IMR-90 (cell line): ENCODE measurements at regions not wholly inside any gene's neighbourhood (a gene's known extent, or its start where the extent isn't known, plus 50 kb on each side); places are given as distances from the start of the nearest gene placed in this dataset.

ENCODE experiments used
- ATAC-seq: fragments of 200-7000 bp; cut with Tn5 transposase; 2 replicates; pipeline ENCODE4 v1.9.1; 2020; ENCODE audit warnings: low read depth, mild to moderate bottlenecking, moderate library complexity
- BruUV-seq: library from RNA; stranded (reverse); fragments of 400-500 nt; replicated peaks from 2 replicates; lab custom pipeline; 2021; lab: Mats Ljungman, UMichigan
- CTCF ChIA-PET: fragments of 300-600 bp; formaldehyde crosslinking; extraction: SDS; loops from one replicate; lab custom pipeline; 2021; ENCODE audit warnings: antibody characterized with exemption; lab: Yijun Ruan, JAX
- POLR2A ChIA-PET: fragments of 300-600 bp; sonication (Branson Sonifier 250); formaldehyde crosslinking; loops from one replicate; lab custom pipeline; 2022; ENCODE audit warnings: antibody characterized with exemption; ENCODE audit not compliant: unreplicated experiment; lab: Charles Lee
- DNase-seq: peaks from one replicate; pipeline ENCODE4 v3.0.0; 2013
- H2AFZ ChIP-seq: replicated peaks from 2 replicates; pipeline ENCODE3; 2013; ENCODE audit warnings: low read length, mild to moderate bottlenecking; ENCODE audit not compliant: poor library complexity
- H2AK5ac ChIP-seq: 2 replicates; pipeline ENCODE4 v1.6.1; 2013; ENCODE audit warnings: low read depth, low read length, inconsistent platforms
- H2AK9ac ChIP-seq: replicated peaks from 2 replicates; pipeline ENCODE3; 2013; ENCODE audit warnings: mild to moderate bottlenecking, low read depth, low read length, moderate library complexity; ENCODE audit not compliant: poor library complexity
- H2BK120ac ChIP-seq: 2 replicates; pipeline ENCODE4 v1.6.1; 2013; ENCODE audit warnings: low read depth, low read length, inconsistent platforms
- H2BK15ac ChIP-seq: 3 replicates; pipeline ENCODE4 v1.6.1; 2013; ENCODE audit warnings: low read depth, low read length, inconsistent platforms
- H2BK20ac ChIP-seq: 2 replicates; pipeline ENCODE4 v1.6.1; 2013; ENCODE audit warnings: low read depth, mild to moderate bottlenecking, inconsistent platforms, low read length, moderate library complexity
- H2BK5ac ChIP-seq: 2 replicates; pipeline ENCODE4 v1.6.1; 2013; ENCODE audit warnings: mild to moderate bottlenecking, low read depth, low read length, inconsistent platforms; ENCODE audit not compliant: poor library complexity, severe bottlenecking
- H3K14ac ChIP-seq: replicated peaks from 2 replicates; pipeline ENCODE4 v1.6.1; 2013; ENCODE audit warnings: low read depth, low read length, inconsistent platforms
- H3K18ac ChIP-seq: 2 replicates; pipeline ENCODE4 v1.6.1; 2013; ENCODE audit warnings: low read depth, low read length, control low read depth
- H3K23ac ChIP-seq: 2 replicates; pipeline ENCODE4 v1.6.1; 2013; ENCODE audit warnings: low read depth, low read length, inconsistent platforms
- H3K27ac ChIP-seq: 2 replicates; pipeline ENCODE4 v1.5.1; 2013; ENCODE audit warnings: mild to moderate bottlenecking, control low read depth, low read length; ENCODE audit not compliant: insufficient read depth
- H3K27me3 ChIP-seq: 2 replicates; pipeline ENCODE4 v1.6.1; 2013; ENCODE audit warnings: low read length; ENCODE audit not compliant: control insufficient read depth, insufficient read depth
- H3K36me3 ChIP-seq: 2 replicates; pipeline ENCODE4 v1.6.1; 2013; ENCODE audit warnings: low read length, mixed read lengths; ENCODE audit not compliant: control insufficient read depth, insufficient read depth
- H3K4ac ChIP-seq: 2 replicates; pipeline ENCODE4 v1.6.1; 2013; ENCODE audit warnings: low read depth, low read length, inconsistent platforms
- H3K4me1 ChIP-seq: 2 replicates; pipeline ENCODE4 v1.6.1; 2013; ENCODE audit warnings: low read length, mixed read lengths; ENCODE audit not compliant: control insufficient read depth, insufficient read depth
- H3K4me2 ChIP-seq: 2 replicates; pipeline ENCODE4 v1.6.1; 2013; ENCODE audit warnings: low read depth, mild to moderate bottlenecking, control low read depth, low read length, moderate library complexity
- H3K4me3 ChIP-seq: 2 replicates; pipeline ENCODE4 v1.5.1; 2013; ENCODE audit warnings: low read depth, mild to moderate bottlenecking, control low read depth, low read length, moderate library complexity; ENCODE audit not compliant: insufficient read depth
- H3K56ac ChIP-seq: 2 replicates; pipeline ENCODE4 v1.6.1; 2013; ENCODE audit warnings: low read length, inconsistent platforms; ENCODE audit not compliant: insufficient read depth; ENCODE audit errors: extremely low read depth
- H3K79me1 ChIP-seq, 2 experiments: 2 replicates each; pipeline ENCODE4 v1.6.1; 2013; ENCODE audit warnings: low read length in 2 of 2, inconsistent platforms in 1 of 2, low read depth in 1 of 2
- H3K9ac ChIP-seq: 2 replicates; pipeline ENCODE4 v1.6.1; 2013; ENCODE audit warnings: low read depth, low read length, control low read depth
- H3K9me1 ChIP-seq: 2 replicates; pipeline ENCODE4 v1.6.1; 2013; ENCODE audit warnings: low read length, inconsistent platforms; ENCODE audit not compliant: insufficient read depth
- H3K9me3 ChIP-seq: 2 replicates; pipeline ENCODE4 v1.6.1; 2013; ENCODE audit warnings: low read length; ENCODE audit not compliant: control insufficient read depth, insufficient read depth
- H4K20me1 ChIP-seq: 2 replicates; pipeline ENCODE4 v1.6.1; 2013; ENCODE audit warnings: low read length, inconsistent platforms; ENCODE audit not compliant: insufficient read depth
- H4K5ac ChIP-seq: 2 replicates; pipeline ENCODE4 v1.6.1; 2013; ENCODE audit warnings: mild to moderate bottlenecking, low read depth, low read length, control low read depth
- H4K8ac ChIP-seq, 2 experiments: 2 replicates each; pipeline ENCODE4 v1.6.1; 2013; ENCODE audit warnings: low read depth in 2 of 2, low read length in 2 of 2, control low read depth in 1 of 2, inconsistent platforms in 1 of 2
- H4K91ac ChIP-seq: 2 replicates; pipeline ENCODE4 v1.6.1; 2013; ENCODE audit warnings: low read depth, low read length, inconsistent platforms; ENCODE audit not compliant: insufficient read depth
- BHLHE40 ChIP-seq: fragments of 150-350 bp; IDR thresholded peaks from 2 replicates; pipeline ENCODE4 v1.6.1; 2016; ENCODE audit warnings: mild to moderate bottlenecking, low read depth, low read length
- FOS ChIP-seq: fragments of 150-350 bp; IDR thresholded peaks from 2 replicates; pipeline ENCODE4 v1.6.1; 2016; ENCODE audit warnings: low read depth, low read length
- MAFK ChIP-seq: IDR thresholded peaks from 2 replicates; pipeline ENCODE4 v1.6.1; 2012; ENCODE audit warnings: low read depth, low read length, improper control_type of control experiment
- MAZ ChIP-seq: IDR thresholded peaks from 2 replicates; pipeline ENCODE4 v1.6.1; 2012; ENCODE audit warnings: low read depth, mild to moderate bottlenecking, low read length, improper control_type of control experiment, moderate library complexity, borderline replicate concordance
- POLR2A ChIP-seq: IDR thresholded peaks from 2 replicates; pipeline ENCODE4 v1.6.1; 2012; ENCODE audit warnings: mild to moderate bottlenecking, low read depth, low read length
- RAD21 ChIP-seq: IDR thresholded peaks from 2 replicates; pipeline ENCODE4 v1.6.1; 2012; ENCODE audit warnings: low read length, improper control_type of control experiment
- RCOR1 ChIP-seq: IDR thresholded peaks from 2 replicates; pipeline ENCODE4 v1.6.1; 2012; ENCODE audit warnings: mild to moderate bottlenecking, low read length, improper control_type of control experiment; ENCODE audit not compliant: insufficient replicate concordance
- RFX5 ChIP-seq: IDR thresholded peaks from 2 replicates; pipeline ENCODE4 v1.8.0; 2012; ENCODE audit warnings: low read depth, mild to moderate bottlenecking, low read length, moderate library complexity
- SMC3 ChIP-seq: fragments of 150-350 bp; IDR thresholded peaks from 2 replicates; pipeline ENCODE4 v1.6.1; 2016; ENCODE audit warnings: low read depth, mild to moderate bottlenecking, antibody characterized with exemption, low read length, moderate library complexity
- WGBS, 2 experiments: methylation state at CpG; one replicate each; pipeline versions ENCODE4 v1.1.5 to v1.1.7; 2013; ENCODE audit warnings: missing lambda C conversion rate in 2 of 2; ENCODE audit not compliant: insufficient read length in 1 of 2; ENCODE audit errors: extremely low coverage in 2 of 2; 5-methylcytosine and 5-hydroxymethylcytosine counted together
- dilution Hi-C: fragments of 300-500 bp; cut with HindIII; formaldehyde crosslinking; loops from one replicate; pipeline ENCODE4 v1.14.3; 2018; ENCODE audit warnings: low sequenced_read_pairs; ENCODE audit not compliant: unreplicated experiment
- in situ Hi-C: fragments of 300-500 bp; cut with MboI; formaldehyde crosslinking; loops from 3 replicates; pipeline ENCODE4 v1.14.3; 2019; ENCODE audit warnings: low sequenced_read_pairs, inconsistent platforms, mixed read lengths
- intact Hi-C: fragments of 100-400 bp; cut with micrococcal nuclease; formaldehyde crosslinking; loops from 2 replicates; pipeline ENCODE4 v1.10.0; 2022
- TF ChIP-seq, protein P1 (sequence below): fragments of 150-350 bp; IDR thresholded peaks from 2 replicates; pipeline ENCODE4 v1.6.1; 2017; ENCODE audit warnings: mild to moderate bottlenecking, antibody characterized with exemption, low read length, low read depth
- TF ChIP-seq, protein P2 (sequence below): fragments of 150-350 bp; IDR thresholded peaks from 2 replicates; pipeline ENCODE4 v1.6.1; 2016; ENCODE audit warnings: low read depth, mild to moderate bottlenecking, low read length, moderate library complexity, borderline replicate concordance

DNA sequence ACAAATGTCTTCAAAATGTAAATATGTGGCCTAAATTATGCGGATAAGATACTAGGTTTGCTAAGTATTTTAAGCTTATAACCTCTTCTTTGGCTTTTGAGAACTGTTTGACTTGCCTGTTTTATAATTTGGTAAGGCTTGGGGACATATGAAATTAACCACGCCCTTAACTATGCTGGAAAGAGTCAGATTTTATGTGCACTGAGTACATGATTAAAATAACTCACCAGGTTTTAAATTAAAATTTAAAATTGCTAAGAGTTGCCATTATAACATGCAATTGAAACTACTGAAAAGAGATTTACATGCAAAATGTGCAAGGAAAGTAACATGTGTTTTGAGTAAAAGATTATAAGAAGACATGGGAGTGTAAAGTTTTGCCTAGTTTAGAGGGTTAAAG, 141.9 kb downstream of the WDR11 start:
- Histone ChIP-seq H3K27ac (no peak overlapping the region), H2BK120ac (no peak overlapping the region), H4K91ac (no peak overlapping the region), H3K4me3 (no peak overlapping the region), H3K9me3 (peaks cover 30% of the 10 kb centered on the region), H3K27me3 (no peaks in the 10 kb centered on the region), H3K14ac (no peak overlapping the region), H3K4me2 (no peak overlapping the region), H2BK15ac (no peak overlapping the region), H4K20me1 (no peaks in the 10 kb centered on the region), H2AK9ac (no peak overlapping the region), H4K5ac (no peak overlapping the region), H4K8ac (no peak overlapping the region), H3K79me1 (no peaks in the 10 kb centered on the region), H3K36me3 (no peaks in the 10 kb centered on the region), H3K23ac (no peak overlapping the region), H2AK5ac (no peak overlapping the region), H3K4me1 (no peaks in the 10 kb centered on the region), H3K9me1 (no peaks in the 10 kb centered on the region), H3K18ac (no peak overlapping the region), H2AFZ (no peak overlapping the region), H3K9ac (no peak overlapping the region), H2BK20ac (no peak overlapping the region), H2BK5ac (no peak overlapping the region), H3K4ac (no peak overlapping the region), H3K56ac (no peak overlapping the region)
- in situ Hi-C loops (no loop called here), dilution Hi-C loops (no loop called here), intact Hi-C loops (no loop called here)
- ChIA-PET POLR2A (no interaction called here), CTCF (interaction anchor here (0.6 kb wide), 1 partner anchor 44 kb away, joined by 4 read pairs; no protein-coding TSS in a partner anchor)
- ATAC-seq (no peak), DNase-seq (no peak)
- TF ChIP-seq BHLHE40 (no peak), FOS (no peak), RAD21 (no peak), POLR2A (no peak), SMC3 (no peak), RFX5 (no peak), MAZ (no peak), MAFK (no peak), RCOR1 (no peak)
- TF ChIP-seq, protein P1, sequence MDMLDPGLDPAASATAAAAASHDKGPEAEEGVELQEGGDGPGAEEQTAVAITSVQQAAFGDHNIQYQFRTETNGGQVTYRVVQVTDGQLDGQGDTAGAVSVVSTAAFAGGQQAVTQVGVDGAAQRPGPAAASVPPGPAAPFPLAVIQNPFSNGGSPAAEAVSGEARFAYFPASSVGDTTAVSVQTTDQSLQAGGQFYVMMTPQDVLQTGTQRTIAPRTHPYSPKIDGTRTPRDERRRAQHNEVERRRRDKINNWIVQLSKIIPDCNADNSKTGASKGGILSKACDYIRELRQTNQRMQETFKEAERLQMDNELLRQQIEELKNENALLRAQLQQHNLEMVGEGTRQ: no peak
- TF ChIP-seq, protein P2, sequence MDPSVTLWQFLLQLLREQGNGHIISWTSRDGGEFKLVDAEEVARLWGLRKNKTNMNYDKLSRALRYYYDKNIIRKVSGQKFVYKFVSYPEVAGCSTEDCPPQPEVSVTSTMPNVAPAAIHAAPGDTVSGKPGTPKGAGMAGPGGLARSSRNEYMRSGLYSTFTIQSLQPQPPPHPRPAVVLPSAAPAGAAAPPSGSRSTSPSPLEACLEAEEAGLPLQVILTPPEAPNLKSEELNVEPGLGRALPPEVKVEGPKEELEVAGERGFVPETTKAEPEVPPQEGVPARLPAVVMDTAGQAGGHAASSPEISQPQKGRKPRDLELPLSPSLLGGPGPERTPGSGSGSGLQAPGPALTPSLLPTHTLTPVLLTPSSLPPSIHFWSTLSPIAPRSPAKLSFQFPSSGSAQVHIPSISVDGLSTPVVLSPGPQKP: no peak
- BruUV-seq: no TSS peak
- WGBS, 2 experiments: no CpG with 5 or more reads among the region's 2 CpGs
